ENCODE measurements at regions not wholly inside any gene's neighbourhood (a gene's known extent, or its start where the extent isn't known, plus 50 kb on each side); places are given as distances from the start of the nearest gene placed in this dataset.

- TF ChIP-seq EZH2phosphoT487 (IDR thresholded peaks at IDR 0.05; ENCODE audit: insufficient read depth, low read depth) (no peak), EZH2 (IDR thresholded peaks at IDR 0.05; ENCODE audit: insufficient read depth, poor library complexity, severe bottlenecking) (no peak)
These were observed 660.9 kb downstream of the C12orf50 start for GRCh38 chr12:87368259-87368658.
